ENCODE measurements at regions not wholly inside any gene's neighbourhood (a gene's known extent, or its start where the extent isn't known, plus 50 kb on each side); places are given as distances from the start of the nearest gene placed in this dataset.

DNA sequence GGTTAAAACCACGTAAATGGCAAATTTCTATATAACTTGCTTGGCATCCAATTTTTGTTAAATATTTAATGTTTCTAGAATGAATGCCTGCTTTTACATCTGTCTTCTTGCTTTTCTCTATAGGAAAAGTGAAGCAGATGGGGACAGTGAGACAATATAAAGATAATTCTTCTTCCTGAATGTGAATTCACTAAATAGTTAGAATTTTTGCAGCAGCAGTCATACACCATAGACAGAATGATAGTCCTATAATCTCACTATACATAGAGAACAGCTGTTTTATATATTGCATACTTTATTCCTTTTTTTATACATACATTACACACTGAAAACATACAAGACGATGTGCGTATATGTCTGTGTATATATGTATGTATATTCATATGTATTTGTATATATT lies 1127.3 kb downstream of the PCDH9 start:
- TF ChIP-seq, protein P1, sequence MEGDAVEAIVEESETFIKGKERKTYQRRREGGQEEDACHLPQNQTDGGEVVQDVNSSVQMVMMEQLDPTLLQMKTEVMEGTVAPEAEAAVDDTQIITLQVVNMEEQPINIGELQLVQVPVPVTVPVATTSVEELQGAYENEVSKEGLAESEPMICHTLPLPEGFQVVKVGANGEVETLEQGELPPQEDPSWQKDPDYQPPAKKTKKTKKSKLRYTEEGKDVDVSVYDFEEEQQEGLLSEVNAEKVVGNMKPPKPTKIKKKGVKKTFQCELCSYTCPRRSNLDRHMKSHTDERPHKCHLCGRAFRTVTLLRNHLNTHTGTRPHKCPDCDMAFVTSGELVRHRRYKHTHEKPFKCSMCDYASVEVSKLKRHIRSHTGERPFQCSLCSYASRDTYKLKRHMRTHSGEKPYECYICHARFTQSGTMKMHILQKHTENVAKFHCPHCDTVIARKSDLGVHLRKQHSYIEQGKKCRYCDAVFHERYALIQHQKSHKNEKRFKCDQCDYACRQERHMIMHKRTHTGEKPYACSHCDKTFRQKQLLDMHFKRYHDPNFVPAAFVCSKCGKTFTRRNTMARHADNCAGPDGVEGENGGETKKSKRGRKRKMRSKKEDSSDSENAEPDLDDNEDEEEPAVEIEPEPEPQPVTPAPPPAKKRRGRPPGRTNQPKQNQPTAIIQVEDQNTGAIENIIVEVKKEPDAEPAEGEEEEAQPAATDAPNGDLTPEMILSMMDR (IDR thresholded peaks at IDR 0.05): no peak
- H3K4me1 ChIP-seq (ENCODE audit: control insufficient read depth in 1 of 2, low read depth in 2 of 2): no peaks in the 10 kb centered on the region
- no peak overlapping the region for H3K27ac ChIP-seq
- ATAC-seq (ENCODE audit: insufficient number of reproducible peaks, low FRiP score, low read depth) (no peak), DNase-seq (ENCODE audit: low spot score) (no peak)
- no peaks in the 10 kb centered on the region for H3K9me3 ChIP-seq
- no peaks in the 10 kb centered on the region for H3K27me3 ChIP-seq (replicated peaks; ENCODE audit: insufficient read depth)
- H3K4me3 ChIP-seq: no peak overlapping the region
- no peaks in the 10 kb centered on the region for H3K36me3 ChIP-seq

DNA sequence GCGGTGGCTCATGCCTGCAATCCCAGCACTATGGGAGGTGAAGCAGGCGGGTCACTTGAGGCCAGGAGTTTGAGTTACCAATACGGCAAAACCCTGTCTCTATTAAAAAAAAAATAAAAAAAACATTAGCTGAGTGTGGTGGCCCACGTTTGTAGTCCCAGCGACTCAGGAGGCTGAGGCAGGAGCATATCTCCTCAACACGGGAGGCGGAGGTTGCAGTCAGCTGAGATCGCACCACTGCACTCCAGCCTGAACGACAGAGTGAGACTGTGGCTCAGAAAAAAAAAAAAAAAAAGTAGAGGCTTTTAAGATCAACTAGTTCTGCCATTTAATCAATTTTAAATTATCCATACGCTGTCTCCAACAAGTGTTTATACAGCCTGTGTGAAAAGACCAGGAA lies 1130.3 kb downstream of the PCDH9 start:
- TF ChIP-seq, protein P1 (IDR thresholded peaks at IDR 0.05): no peak
- Histone ChIP-seq H3K9me3 (peaks cover 3% of the 10 kb centered on the region), H3K4me3 (no peak overlapping the region), H3K27ac (no peak overlapping the region), H3K27me3 (replicated peaks; ENCODE audit: insufficient read depth) (no peaks in the 10 kb centered on the region), H3K36me3 (no peaks in the 10 kb centered on the region), H3K4me1 (ENCODE audit: control insufficient read depth in 1 of 2, low read depth in 2 of 2) (no peaks in the 10 kb centered on the region)
- ATAC-seq (ENCODE audit: insufficient number of reproducible peaks, low FRiP score, low read depth): no peak
- no peak for DNase-seq (ENCODE audit: low spot score)

GRCh38 chr13:66098931-66099628 lies 1131.1 kb downstream of the PCDH9 start:
- no peak for DNase-seq (ENCODE audit: low spot score)
- H3K4me1 ChIP-seq (ENCODE audit: control insufficient read depth in 1 of 2, low read depth in 2 of 2): no peaks in the 10 kb centered on the region
- H3K36me3 ChIP-seq: no peaks in the 10 kb centered on the region
- TF ChIP-seq, protein P1 (IDR thresholded peaks at IDR 0.05): no peak
- no peak overlapping the region for H3K27ac ChIP-seq
- H3K9me3 ChIP-seq: peaks cover 3% of the 10 kb centered on the region
- H3K4me3 ChIP-seq: no peak overlapping the region
- H3K27me3 ChIP-seq (replicated peaks; ENCODE audit: insufficient read depth): no peaks in the 10 kb centered on the region
- no peak for ATAC-seq (ENCODE audit: insufficient number of reproducible peaks, low FRiP score, low read depth)

GRCh38 chr13:66089711-66090110 lies 1140.4 kb downstream of the PCDH9 start:
- no peaks in the 10 kb centered on the region for H3K4me1 ChIP-seq (ENCODE audit: control insufficient read depth in 1 of 2, low read depth in 2 of 2)
- H3K36me3 ChIP-seq: no peaks in the 10 kb centered on the region
- DNase-seq (ENCODE audit: low spot score): no peak
- no peak overlapping the region for H3K4me3 ChIP-seq
- no peaks in the 10 kb centered on the region for H3K27me3 ChIP-seq (replicated peaks; ENCODE audit: insufficient read depth)
- H3K9me3 ChIP-seq: no peaks in the 10 kb centered on the region
- TF ChIP-seq, protein P1 (IDR thresholded peaks at IDR 0.05): no peak
- ATAC-seq (ENCODE audit: insufficient number of reproducible peaks, low FRiP score, low read depth): no peak
- H3K27ac ChIP-seq: no peak overlapping the region

GRCh38 chr13:66087269-66087710 lies 1142.8 kb downstream of the PCDH9 start:
- Histone ChIP-seq H3K4me1 (ENCODE audit: control insufficient read depth in 1 of 2, low read depth in 2 of 2) (no peaks in the 10 kb centered on the region), H3K27me3 (replicated peaks; ENCODE audit: insufficient read depth) (no peaks in the 10 kb centered on the region), H3K27ac (no peak overlapping the region), H3K36me3 (no peaks in the 10 kb centered on the region), H3K9me3 (no peaks in the 10 kb centered on the region), H3K4me3 (no peak overlapping the region)
- ATAC-seq (ENCODE audit: insufficient number of reproducible peaks, low FRiP score, low read depth): no peak
- TF ChIP-seq, protein P1 (IDR thresholded peaks at IDR 0.05): no peak
- no peak for DNase-seq (ENCODE audit: low spot score)
